Activated T-helper 2 cell treated with anti-CD3 and anti-CD28 coated beads, Interferon-gamma antibody, Interleukin-2, Interleukin-4, amounts not matched to agents 10 μg/mL and 5 μg/mL and 100 μg/mL, durations not matched to agents 14 hours and 24 hours and 36 hours (primary cell): ENCODE measurements at regions not wholly inside any gene's neighbourhood (a gene's known extent, or its start where the extent isn't known, plus 50 kb on each side); places are given as distances from the start of the nearest gene placed in this dataset.
"Not testable (repeated sequence)": the region's sequence is repeated elsewhere in the genome, so short reads cannot be mapped to it uniquely, and the experiment has no call there.

Experiments used
- DNase-seq: peaks from one replicate; pipeline ENCODE4 v3.0.0; 2021; ENCODE audit warnings: low spot score
- H3K27ac Mint-ChIP-seq: one replicate; pipeline ENCODE4 v1.8.0; 2021; ENCODE audit warnings: mixed read lengths
- H3K27me3 Mint-ChIP-seq: one replicate; pipeline ENCODE4 v1.8.0; 2021; ENCODE audit warnings: low read depth, mixed read lengths
- H3K36me3 Mint-ChIP-seq: one replicate; pipeline ENCODE4 v1.8.0; 2021; ENCODE audit warnings: low read depth, mixed read lengths
- H3K4me1 Mint-ChIP-seq: one replicate; pipeline ENCODE4 v1.8.0; 2021; ENCODE audit warnings: low read depth, mixed read lengths
- H3K4me3 Mint-ChIP-seq: one replicate; pipeline ENCODE4 v1.8.0; 2021; ENCODE audit warnings: low read depth, mild to moderate bottlenecking, moderate library complexity, mixed read lengths
- H3K9me3 Mint-ChIP-seq: one replicate; pipeline ENCODE4 v1.8.0; 2021; ENCODE audit warnings: mixed read lengths
- intact Hi-C: fragments of 100-400 bp; cut with micrococcal nuclease; formaldehyde crosslinking; loops from one replicate; pipeline ENCODE4 v1.15.1; 2023

DNA sequence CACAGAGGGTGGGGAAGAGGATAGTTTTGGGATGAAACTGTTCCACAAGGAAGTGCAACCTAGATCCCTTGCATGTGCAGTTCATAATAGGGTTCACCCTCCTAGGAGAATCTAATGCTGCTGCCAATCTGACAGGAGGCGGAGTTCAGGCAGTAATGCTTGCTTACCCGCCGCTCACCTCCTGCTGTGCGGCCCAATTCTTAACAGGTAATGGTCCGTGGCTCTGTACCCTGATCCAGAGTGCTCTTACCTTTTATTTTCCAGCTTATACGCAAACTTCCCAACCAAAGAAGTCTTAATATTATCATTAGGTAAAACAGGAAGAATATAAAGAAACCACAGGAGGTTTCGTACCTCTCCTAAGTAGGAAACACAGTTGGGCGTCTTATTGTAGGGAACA, 82.7 kb upstream of the CD302 start:
- H3K4me3 Mint-ChIP-seq, result no peak overlapping the region
- intact Hi-C loops, result no loop called here
- no peaks in the 10 kb centered on the region for H3K9me3 Mint-ChIP-seq
- peaks cover 29% of the 10 kb centered on the region for H3K4me1 Mint-ChIP-seq
- H3K27ac Mint-ChIP-seq, result peak overlapping the region; percentile 86
- H3K36me3 Mint-ChIP-seq, result peaks cover 77% of the 10 kb centered on the region
- DNase-seq, result no peak
- no peaks in the 10 kb centered on the region for H3K27me3 Mint-ChIP-seq

DNA sequence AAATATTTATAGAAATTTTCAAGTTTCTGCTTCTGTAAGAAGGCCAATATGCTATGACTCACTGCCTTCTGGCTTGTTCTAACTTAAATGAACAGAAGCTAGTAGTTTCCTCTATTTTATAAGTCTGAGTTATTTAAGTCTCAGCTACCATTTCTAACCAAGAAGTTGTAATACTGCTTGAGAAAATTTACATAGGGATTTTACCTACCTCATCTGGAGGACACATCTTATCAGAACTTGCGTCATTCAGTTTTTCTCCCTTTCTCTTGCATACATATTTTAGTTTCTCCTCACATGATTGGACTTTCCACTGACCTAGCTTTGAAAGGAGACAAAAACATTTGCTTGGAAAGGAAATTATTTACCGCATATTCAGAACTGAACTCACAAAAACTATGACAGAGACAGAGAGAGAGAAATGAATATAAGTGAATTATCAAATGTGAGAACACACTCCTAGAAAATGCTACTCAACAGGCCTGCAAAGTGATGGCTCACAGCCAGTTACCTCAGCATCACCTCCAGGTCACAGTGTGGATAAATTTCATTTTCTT, 81.1 kb upstream of the CD302 start:
- Mint-ChIP-seq H3K4me3 (peak overlapping the region; percentile 32), H3K27ac (peak overlapping the region; percentile 86), H3K9me3 (no peaks in the 10 kb centered on the region), H3K36me3 (peaks cover 77% of the 10 kb centered on the region), H3K4me1 (peaks cover 35% of the 10 kb centered on the region), H3K27me3 (no peaks in the 10 kb centered on the region)
- intact Hi-C loops, result loop anchor here (1.0 to 2.0 kb wide), 7 partner anchors 12 to 166 kb away; partner anchors contain the start of genes LY75 and MARCHF7
- DNase-seq, result no peak

DNA sequence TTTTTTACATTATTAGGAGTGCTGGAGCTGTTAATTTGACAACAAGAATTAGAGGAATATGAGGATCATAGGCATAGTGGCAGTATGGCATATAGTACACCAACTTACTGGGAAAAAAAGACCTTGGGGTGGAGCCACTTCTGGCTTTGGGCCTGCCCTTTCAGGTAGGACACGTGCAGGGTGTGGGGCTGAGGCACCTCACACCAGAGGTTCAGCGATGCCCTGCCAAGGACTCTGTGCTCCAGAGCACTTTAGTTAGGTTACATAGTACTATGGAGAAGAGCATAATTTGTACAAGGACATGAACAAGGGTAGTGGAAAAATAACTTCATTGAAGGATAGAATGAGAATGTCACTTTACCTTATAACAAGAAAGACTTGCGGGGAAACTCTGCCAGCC, 77.1 kb upstream of the CD302 start:
- peak overlapping the region; percentile 62 for H3K27ac Mint-ChIP-seq
- no peaks in the 10 kb centered on the region for H3K27me3 Mint-ChIP-seq
- no peak for DNase-seq
- H3K4me3 Mint-ChIP-seq, result no peak overlapping the region
- no peaks in the 10 kb centered on the region for H3K9me3 Mint-ChIP-seq
- peaks cover 31% of the 10 kb centered on the region for H3K4me1 Mint-ChIP-seq
- peaks cover 66% of the 10 kb centered on the region for H3K36me3 Mint-ChIP-seq
- intact Hi-C loops, result no loop called here

DNA sequence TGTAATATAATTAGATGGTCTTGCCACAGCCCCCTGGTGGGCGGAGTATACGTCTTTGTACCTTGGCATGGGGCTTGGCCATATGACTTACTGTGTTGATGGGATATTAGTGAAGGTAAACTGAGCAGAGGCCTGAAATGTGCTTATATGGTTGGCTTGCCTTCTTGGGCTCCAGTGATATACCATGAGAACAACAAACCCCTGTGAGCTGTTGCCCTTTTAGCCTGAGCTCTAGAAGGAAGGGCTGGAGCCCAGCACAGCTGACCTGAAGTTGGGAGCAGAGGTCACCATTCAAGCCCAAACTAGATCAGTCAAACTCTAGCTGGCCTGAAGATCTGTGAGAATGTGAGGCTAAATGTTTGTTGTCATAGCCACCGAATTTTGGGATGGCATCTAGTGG, 75.2 kb upstream of the CD302 start:
- no peaks in the 10 kb centered on the region for H3K9me3 Mint-ChIP-seq
- H3K4me3 Mint-ChIP-seq, result no peak overlapping the region
- H3K27ac Mint-ChIP-seq, result no peak overlapping the region
- peaks cover 65% of the 10 kb centered on the region for H3K36me3 Mint-ChIP-seq
- intact Hi-C loops, result no loop called here
- peaks cover 16% of the 10 kb centered on the region for H3K4me1 Mint-ChIP-seq
- no peaks in the 10 kb centered on the region for H3K27me3 Mint-ChIP-seq
- DNase-seq, result no peak

DNA sequence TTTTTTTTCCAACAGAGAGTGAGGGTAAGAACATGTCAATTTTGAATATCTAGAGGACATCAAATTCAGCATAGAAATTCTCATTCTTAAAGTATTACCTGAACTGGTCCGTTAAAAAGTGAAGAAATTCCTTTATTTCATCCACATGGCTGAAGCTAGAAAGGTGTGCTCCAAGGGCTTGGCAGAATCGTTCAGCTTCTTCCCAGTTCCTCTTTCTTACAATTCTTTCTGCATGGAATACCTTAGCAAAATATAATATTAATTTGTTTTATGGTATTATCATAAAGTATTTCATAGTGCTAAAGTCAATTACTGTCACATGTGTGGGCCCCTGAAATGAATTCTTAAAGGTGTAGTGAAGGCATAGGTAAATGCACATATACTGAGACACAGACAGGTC, 74.3 kb upstream of the CD302 start:
- Mint-ChIP-seq H3K27ac (no peak overlapping the region), H3K9me3 (no peaks in the 10 kb centered on the region), H3K4me3 (no peak overlapping the region), H3K4me1 (peaks cover 12% of the 10 kb centered on the region), H3K36me3 (peaks cover 65% of the 10 kb centered on the region), H3K27me3 (no peaks in the 10 kb centered on the region)
- DNase-seq, result no peak
- intact Hi-C loops, result no loop called here

DNA sequence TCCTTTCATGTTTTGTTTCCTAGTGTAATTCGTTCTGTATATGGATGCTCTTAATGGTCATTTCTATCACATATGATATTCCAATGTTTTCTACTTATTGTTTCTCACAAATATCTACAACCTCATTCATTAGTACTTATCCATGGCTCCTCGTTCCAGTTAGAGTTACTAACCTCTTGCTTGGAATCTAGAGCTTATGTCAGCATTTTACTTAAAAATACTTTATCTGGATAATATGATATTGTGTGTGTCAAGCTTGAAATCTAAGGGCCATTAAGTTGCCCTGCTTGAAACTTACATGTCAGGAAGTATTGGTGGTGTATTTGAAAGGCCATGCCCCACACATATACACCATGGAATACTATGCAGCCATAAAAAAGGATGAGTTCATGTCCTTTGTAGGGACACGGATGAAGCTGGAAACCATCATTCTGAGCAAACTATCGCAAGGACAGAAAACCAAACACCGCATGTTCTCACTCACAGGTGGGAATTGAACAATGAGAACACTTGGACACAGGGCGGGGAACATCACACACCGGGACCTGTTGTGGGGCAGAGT, 70.7 kb upstream of the CD302 start:
- H3K36me3 Mint-ChIP-seq, result peaks cover 67% of the 10 kb centered on the region
- not testable (repeated sequence) for H3K27ac Mint-ChIP-seq

DNA sequence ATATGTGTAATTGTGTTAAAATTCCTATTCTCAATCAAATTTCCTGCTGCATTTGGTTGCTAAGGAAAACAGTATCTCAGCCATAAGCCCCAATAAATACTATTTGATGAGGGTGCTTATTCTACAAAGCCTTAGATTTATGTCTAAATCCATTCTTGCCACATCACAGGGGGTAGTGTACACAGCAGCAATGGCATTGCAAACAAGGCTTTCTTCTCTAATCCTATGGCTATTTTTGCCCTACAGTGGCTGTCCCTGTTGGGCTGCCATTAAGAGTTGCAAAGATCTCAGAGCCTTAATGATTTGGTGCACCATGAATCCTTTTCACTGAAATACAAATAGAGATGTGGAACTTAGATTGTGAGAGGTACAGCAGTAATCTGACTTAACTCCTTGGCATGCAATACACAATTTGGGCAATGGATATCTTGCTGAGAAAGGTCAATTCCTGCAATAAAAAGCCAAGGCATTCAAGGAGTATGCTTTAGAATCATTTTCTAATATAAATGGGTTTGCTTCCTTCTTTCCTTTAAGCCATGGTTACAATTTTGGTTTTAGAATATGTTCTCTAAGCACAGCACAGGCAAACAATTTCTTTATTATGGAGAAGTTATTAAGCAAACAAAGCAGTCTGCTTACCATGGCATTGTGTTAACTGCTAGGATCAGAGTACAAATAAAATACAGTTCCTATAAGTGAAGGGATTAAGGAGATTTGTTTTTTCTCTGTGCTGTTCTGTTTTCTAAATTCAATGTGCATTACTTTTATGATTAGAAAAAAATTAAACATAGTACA, 69.8 kb upstream of the CD302 start:
- Mint-ChIP-seq H3K9me3 (no peaks in the 10 kb centered on the region), H3K27me3 (no peaks in the 10 kb centered on the region), H3K4me1 (no peaks in the 10 kb centered on the region), H3K27ac (no peak overlapping the region), H3K36me3 (peaks cover 68% of the 10 kb centered on the region), H3K4me3 (no peak overlapping the region)
- intact Hi-C loops, result no loop called here
- no peak for DNase-seq

More for the DNA sequence above, 70.7 kb upstream of the CD302 start:
- intact Hi-C loops, H3K4me3 Mint-ChIP-seq, H3K4me1 Mint-ChIP-seq, H3K9me3 Mint-ChIP-seq, DNase-seq, H3K27me3 Mint-ChIP-seq: not testable (repeated sequence)

DNA sequence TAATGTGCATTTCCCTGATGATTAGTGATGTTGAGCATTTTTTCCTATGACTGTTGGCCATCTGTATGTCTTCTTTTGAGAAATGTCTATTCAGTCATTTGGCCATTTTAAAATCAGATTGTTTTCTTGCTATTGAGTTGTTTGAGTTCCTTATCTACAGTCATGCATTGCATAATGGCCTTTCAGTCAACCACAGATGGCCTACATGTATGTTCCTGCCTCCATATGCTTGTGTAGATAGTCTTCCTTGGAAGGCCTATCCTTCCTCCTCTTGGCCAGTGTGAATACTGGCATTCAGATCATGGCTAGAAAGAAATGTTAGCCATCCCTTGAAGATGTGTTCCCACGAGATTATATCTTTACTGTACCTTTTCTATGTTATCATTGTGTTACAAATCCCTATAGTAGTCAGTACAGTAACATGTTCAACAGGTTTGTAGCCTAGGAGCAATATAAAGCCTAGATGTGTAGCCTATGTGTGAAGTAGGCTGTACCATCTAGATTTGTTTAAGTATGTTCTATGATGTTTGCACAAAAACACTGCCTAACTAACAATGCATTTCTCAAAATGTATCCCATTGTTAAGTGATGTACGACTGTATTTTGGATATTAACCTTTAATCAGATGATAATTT, 65.6 kb upstream of the CD302 start:
- Mint-ChIP-seq H3K4me3 (no peak overlapping the region), H3K9me3 (no peaks in the 10 kb centered on the region), H3K27ac (no peak overlapping the region), H3K27me3 (no peaks in the 10 kb centered on the region), H3K4me1 (peaks cover 5% of the 10 kb centered on the region), H3K36me3 (peaks cover 72% of the 10 kb centered on the region)
- no peak for DNase-seq
- intact Hi-C loops, result no loop called here

DNA sequence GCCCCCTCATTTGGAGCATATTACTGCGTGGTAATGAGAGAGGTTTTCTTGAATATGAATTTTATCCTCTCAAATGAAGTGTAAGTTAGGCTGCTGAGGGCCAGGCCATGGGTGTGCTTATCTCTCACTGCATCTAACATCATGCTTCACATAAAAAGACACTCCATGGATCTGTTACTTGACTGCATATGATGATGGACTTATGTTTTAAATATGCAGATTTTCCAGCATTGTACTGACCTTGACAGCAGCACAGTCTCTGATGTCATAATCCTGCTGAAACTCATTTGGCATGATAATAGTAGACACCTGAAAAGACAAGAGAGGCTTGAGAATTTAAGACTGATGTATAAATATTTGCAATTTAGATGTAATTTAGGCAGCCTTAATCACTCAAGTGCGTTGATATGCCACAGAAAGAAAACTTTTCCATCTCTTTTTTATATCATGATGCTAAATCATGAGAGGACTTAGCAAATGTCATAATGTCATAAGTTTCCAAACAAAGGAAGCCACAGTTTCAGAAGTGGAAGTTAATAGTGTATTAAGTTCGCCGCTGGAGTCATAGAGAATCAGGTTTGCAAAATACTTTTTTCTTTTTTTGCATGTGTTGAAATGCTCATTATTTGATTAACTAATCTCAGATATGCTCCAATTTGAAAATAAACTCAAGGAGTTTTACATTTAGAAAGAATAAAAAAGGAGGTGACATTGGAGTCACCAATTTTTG, 62.7 kb upstream of the CD302 start:
- H3K4me3 Mint-ChIP-seq, result no peak overlapping the region
- H3K36me3 Mint-ChIP-seq, result peaks cover 61% of the 10 kb centered on the region
- DNase-seq, result no peak

DNA sequence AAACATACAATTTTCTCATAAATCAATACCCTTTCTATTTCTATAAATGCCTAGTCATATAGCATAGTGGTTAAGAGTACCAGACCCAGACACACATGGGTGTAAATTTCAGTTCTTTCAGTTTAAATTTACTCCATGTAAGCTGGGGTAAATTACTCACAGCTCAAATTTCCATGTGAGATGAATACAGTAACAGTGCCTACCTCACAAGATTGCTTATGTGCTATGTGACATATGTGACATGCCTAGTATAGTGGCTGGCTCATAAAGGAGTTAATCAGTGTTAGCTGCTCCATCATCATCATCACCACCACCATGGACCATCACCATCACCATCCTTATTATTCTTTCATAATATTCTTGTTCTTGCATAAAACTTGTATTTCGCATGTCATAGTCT, 61.6 kb upstream of the CD302 start:
- H3K36me3 Mint-ChIP-seq, result peaks cover 59% of the 10 kb centered on the region
- intact Hi-C loops, result no loop called here

More for the DNA sequence above, 62.7 kb upstream of the CD302 start:
- intact Hi-C loops, result no loop called here
- H3K9me3 Mint-ChIP-seq, result no peaks in the 10 kb centered on the region
- H3K27ac Mint-ChIP-seq, result no peak overlapping the region
- peaks cover 5% of the 10 kb centered on the region for H3K4me1 Mint-ChIP-seq
- no peaks in the 10 kb centered on the region for H3K27me3 Mint-ChIP-seq

DNA sequence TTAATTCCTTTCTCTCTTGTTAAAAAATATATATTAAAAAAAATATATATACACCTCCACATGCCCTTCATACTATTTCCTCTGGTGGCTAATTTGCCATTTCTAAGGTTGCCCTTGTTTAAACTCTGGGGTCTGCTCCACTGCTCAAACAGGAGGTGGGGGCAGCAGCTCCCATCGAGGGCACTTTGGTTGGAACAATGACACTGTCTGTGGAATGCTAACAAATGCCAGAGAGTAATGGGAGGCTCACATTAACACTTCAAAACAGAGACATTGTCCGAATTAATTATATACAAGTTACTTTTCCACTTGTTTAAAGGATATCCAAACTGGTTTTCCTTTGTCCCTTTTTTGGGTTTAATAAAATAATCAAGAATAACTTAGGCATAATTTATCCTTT, 58.8 kb upstream of the CD302 start:
- H3K27ac Mint-ChIP-seq, result no peak overlapping the region
- DNase-seq, result no peak
- no peak overlapping the region for H3K4me3 Mint-ChIP-seq
- no peaks in the 10 kb centered on the region for H3K9me3 Mint-ChIP-seq
- intact Hi-C loops, result no loop called here
- peaks cover 47% of the 10 kb centered on the region for H3K36me3 Mint-ChIP-seq
- H3K27me3 Mint-ChIP-seq, result no peaks in the 10 kb centered on the region
- peaks cover 5% of the 10 kb centered on the region for H3K4me1 Mint-ChIP-seq

More for the DNA sequence above, 61.6 kb upstream of the CD302 start:
- no peak overlapping the region for H3K4me3 Mint-ChIP-seq
- DNase-seq, result no peak
- H3K4me1 Mint-ChIP-seq, result peaks cover 5% of the 10 kb centered on the region
- no peaks in the 10 kb centered on the region for H3K27me3 Mint-ChIP-seq
- peak overlapping the region; percentile 63 for H3K27ac Mint-ChIP-seq
- H3K9me3 Mint-ChIP-seq, result no peaks in the 10 kb centered on the region

DNA sequence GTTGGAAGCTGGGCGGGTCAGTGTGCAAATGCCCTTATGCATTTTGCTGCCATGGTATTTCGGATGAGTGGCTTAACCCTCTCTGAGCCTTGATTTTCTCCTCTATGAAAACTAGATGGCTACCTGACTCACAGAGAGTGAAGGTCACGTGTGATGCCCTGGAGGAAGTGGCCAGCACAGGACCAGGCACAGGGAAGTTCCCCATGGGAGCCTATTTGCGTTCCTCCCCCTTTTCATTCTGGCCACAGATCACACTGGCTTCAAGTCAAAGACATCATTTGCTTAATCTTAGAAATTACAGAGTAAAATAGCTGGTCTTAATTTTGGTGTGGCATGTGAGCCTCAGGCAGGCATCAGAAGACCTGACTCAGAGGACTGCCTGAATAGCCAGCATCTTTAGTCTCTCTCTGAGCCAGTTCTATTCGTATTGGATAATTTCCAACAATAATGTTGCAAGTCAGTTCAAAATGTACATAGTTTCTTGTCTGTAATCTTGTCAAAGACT, 57.6 kb upstream of the CD302 start:
- H3K9me3 Mint-ChIP-seq, result no peaks in the 10 kb centered on the region
- H3K36me3 Mint-ChIP-seq, result peaks cover 54% of the 10 kb centered on the region
- no peak overlapping the region for H3K27ac Mint-ChIP-seq
- intact Hi-C loops, result no loop called here
- peaks cover 5% of the 10 kb centered on the region for H3K4me1 Mint-ChIP-seq
- no peaks in the 10 kb centered on the region for H3K27me3 Mint-ChIP-seq
- DNase-seq, result no peak
- no peak overlapping the region for H3K4me3 Mint-ChIP-seq
